ENCODE measurements at regions not wholly inside any gene's neighbourhood (a gene's known extent, or its start where the extent isn't known, plus 50 kb on each side); places are given as distances from the start of the nearest gene placed in this dataset.

GRCh38 chr10:21052709-21053104 lies 155.6 kb upstream of the NEBL start:
- ATAC-seq (no peak), DNase-seq (no peak)
- no peaks in the 10 kb centered on the region for H3K27me3 Mint-ChIP-seq
- H3K36me3 Mint-ChIP-seq (ENCODE audit: low read depth), result peaks cover 2% of the 10 kb centered on the region
- TF ChIP-seq CTCF (IDR thresholded peaks at IDR 0.05), result no peak
- peaks cover 22% of the 10 kb centered on the region for H3K4me1 Mint-ChIP-seq (ENCODE audit: low read depth)
- ChIA-PET POLR2A (no interaction called here), CTCF (interaction anchor here (2.3 kb wide), 1 partner anchor 15 kb away, joined by 5 read pairs; no protein-coding TSS in a partner anchor)
- peaks cover 9% of the 10 kb centered on the region for H3K9me3 Mint-ChIP-seq
- no peak overlapping the region for H3K27ac Mint-ChIP-seq
- no peak overlapping the region for H3K4me3 Mint-ChIP-seq
- intact Hi-C loops (cut with micrococcal nuclease), result no loop called here

GRCh38 chr10:21052072-21052708 lies 155.1 kb upstream of the NEBL start:
- CTCF ChIA-PET, result no interaction called here

GRCh38 chr10:21049482-21049881 lies 152.4 kb upstream of the NEBL start:
- intact Hi-C loops (cut with micrococcal nuclease), result no loop called here
- ChIA-PET CTCF (no interaction called here), POLR2A (interaction anchor here (0.7 kb wide), 1 partner anchor 34 kb away, joined by 3 read pairs; no protein-coding TSS in a partner anchor)
- ATAC-seq, result peak; percentile 74
- DNase-seq, result peak; percentile 60
- Mint-ChIP-seq H3K9me3 (peaks cover 2% of the 10 kb centered on the region), H3K27me3 (no peaks in the 10 kb centered on the region), H3K36me3 (ENCODE audit: low read depth) (no peaks in the 10 kb centered on the region), H3K4me3 (no peak overlapping the region), H3K4me1 (ENCODE audit: low read depth) (peaks cover 11% of the 10 kb centered on the region), H3K27ac (no peak overlapping the region)
- no peak for TF ChIP-seq CTCF (IDR thresholded peaks at IDR 0.05)

More at GRCh38 chr10:21052072-21052708, 155.1 kb upstream of the NEBL start:
- ATAC-seq (no peak), DNase-seq (peak; percentile 4)
- H3K36me3 Mint-ChIP-seq (ENCODE audit: low read depth), result peaks cover 2% of the 10 kb centered on the region
- H3K9me3 Mint-ChIP-seq, result peaks cover 8% of the 10 kb centered on the region
- no peak overlapping the region for H3K27ac Mint-ChIP-seq
- no peaks in the 10 kb centered on the region for H3K27me3 Mint-ChIP-seq
- POLR2A ChIA-PET, result no interaction called here
- peaks cover 21% of the 10 kb centered on the region for H3K4me1 Mint-ChIP-seq (ENCODE audit: low read depth)
- intact Hi-C loops (cut with micrococcal nuclease), result no loop called here
- no peak for TF ChIP-seq CTCF (IDR thresholded peaks at IDR 0.05)
- no peak overlapping the region for H3K4me3 Mint-ChIP-seq

DNA sequence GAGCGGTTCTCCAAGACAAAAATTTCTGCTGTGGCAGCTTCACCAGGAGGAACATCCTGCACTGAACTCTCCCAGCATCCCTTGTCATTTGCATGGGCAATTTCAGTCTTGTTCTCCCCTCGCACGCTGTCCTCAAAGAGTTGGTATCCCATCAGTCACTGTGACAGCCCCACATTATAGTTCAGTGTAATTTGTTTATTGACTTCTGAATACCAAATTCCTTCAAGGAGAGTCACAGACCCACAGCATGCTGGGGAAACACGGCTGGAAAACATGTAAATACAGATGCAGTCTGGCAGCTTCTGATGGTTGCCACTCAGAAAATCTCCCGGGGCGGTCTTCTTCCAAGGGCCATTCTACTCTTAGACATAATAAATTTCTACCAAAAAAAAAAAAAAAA lies 151.0 kb upstream of the NEBL start:
- CTCF ChIA-PET, result no interaction called here
- Mint-ChIP-seq H3K27me3 (no peaks in the 10 kb centered on the region), H3K9me3 (peaks cover 2% of the 10 kb centered on the region), H3K36me3 (ENCODE audit: low read depth) (no peaks in the 10 kb centered on the region), H3K27ac (no peak overlapping the region), H3K4me1 (ENCODE audit: low read depth) (peaks cover 11% of the 10 kb centered on the region), H3K4me3 (no peak overlapping the region)
- no peak for TF ChIP-seq CTCF (IDR thresholded peaks at IDR 0.05)
- ATAC-seq, result no peak
- no peak for DNase-seq
- intact Hi-C loops (cut with micrococcal nuclease), result no loop called here
- POLR2A ChIA-PET, result no interaction called here

- no peak overlapping the region for H3K4me3 Mint-ChIP-seq
- no peak for DNase-seq
- no peak for TF ChIP-seq CTCF (IDR thresholded peaks at IDR 0.05)
- H3K27me3 Mint-ChIP-seq, result no peaks in the 10 kb centered on the region
- peaks cover 11% of the 10 kb centered on the region for H3K4me1 Mint-ChIP-seq (ENCODE audit: low read depth)
- H3K9me3 Mint-ChIP-seq, result peaks cover 2% of the 10 kb centered on the region
- H3K27ac Mint-ChIP-seq, result no peak overlapping the region
- ChIA-PET POLR2A (no interaction called here), CTCF (no interaction called here)
- no peaks in the 10 kb centered on the region for H3K36me3 Mint-ChIP-seq (ENCODE audit: low read depth)
- intact Hi-C loops (cut with micrococcal nuclease), result no loop called here
- no peak for ATAC-seq
Measured at GRCh38 chr10:21047511-21047910, 150.4 kb upstream of the NEBL start.
